ENCODE measurements at regions not wholly inside any gene's neighbourhood (a gene's known extent, or its start where the extent isn't known, plus 50 kb on each side); places are given as distances from the start of the nearest gene placed in this dataset.

DNA sequence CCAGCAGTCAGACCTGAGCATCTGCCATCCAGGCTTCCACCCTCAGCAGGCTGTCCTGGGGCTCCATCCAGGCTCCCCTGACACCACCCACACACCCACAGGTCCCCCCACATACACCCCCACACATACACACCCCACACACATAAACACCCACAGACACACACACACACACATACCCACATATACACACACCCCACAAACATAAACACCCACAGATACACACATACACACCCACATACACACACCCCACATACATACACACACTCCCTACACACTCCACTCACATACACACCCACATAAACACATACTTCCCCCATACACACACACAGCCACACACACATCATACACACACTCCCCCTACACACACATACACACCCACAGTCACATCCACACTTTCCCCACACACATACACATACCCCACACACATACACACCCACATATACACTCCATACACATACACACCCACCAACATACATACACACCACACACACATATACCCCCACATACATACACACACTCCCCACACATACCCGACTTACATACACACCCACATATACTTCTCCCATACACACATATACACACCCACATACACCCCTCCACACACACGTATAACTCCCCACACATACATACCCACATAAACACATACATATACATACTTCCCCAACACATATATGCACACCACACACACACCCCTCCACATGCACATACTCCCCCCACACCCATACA is 183.3 kb upstream of the ETAA1 start:
- DNase-seq = no peak

DNA sequence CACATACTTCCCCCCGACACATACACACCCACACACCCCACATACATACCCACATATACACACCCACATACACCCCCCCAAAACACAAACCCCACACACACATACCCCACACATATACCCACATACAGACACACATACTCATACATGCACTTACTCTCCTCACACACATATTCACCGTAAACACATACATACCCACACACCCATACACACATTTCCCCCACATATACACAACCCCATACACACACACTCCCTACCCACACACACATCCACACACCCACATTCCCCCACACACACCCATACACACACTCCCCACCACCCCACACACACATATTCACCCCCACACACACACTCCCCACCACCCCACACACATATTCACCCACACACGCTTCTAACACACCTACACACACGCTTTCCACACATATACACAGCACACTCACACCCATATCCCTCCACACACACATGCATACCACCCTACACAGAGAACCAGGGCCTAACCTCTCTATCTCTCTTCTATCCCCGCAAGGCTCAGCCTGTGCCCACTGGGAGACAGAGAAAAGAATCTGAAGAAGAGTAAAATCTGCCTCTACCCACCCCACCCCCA is 182.4 kb upstream of the ETAA1 start:
- no peak for DNase-seq

DNA sequence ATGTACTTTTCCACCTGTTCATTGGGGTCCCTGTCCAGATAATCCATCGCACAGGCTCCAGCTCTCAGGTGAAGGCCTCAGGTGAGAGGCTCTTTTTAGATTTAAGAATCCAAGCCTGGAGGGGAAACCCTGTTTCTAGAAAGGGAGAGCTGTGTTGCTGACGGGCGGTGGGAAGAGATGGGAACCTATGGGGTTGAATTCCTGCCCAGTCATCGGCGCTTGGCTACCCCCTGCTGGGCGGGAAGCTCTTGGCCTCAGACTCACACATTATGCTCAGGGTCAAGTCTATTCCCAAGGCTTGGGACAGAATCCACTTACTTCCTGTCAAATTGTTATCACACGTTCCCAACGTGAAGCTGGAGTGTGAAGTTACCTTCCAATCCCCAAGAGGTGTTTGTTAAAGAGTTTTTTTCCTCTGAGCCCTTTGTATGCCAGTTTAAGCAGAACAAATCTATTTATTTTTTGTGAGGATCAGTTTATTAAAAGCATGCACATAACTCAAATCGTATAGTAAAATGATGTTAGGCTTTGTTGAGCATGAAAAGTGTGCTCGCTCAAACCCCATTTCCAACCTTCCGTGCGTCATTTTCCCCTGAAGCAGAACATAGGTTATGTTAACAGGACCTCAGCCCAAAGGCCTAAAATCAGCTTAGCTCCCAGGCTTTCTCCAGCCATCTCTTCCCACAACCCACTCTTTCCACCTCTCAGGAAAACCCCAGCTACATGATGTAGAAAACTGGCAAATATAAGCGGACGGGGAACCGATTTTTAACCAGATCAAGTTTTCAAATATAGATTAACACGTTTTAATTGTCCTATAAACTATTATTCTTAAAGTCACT is 181.7 kb upstream of the ETAA1 start:
- no peak for DNase-seq

DNA sequence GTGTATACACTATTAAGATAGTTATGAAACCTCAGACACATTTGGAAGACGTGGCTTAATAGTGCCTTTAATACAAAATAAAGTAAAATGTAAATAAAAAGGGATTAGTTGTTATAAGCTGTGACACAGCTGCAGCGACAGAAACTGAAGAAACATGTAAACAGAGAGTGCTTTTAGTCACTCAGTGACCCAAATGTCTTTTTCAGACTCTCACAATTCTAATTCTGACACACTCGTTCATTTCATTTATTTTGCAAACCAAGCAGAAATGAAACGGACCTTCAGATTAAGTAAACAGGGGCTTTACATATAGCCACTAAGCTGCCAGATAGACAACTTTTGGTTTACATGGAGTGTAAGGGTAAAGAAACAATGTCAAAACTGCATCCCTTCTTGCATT is 181.0 kb upstream of the ETAA1 start:
- no peak for DNase-seq

DNA sequence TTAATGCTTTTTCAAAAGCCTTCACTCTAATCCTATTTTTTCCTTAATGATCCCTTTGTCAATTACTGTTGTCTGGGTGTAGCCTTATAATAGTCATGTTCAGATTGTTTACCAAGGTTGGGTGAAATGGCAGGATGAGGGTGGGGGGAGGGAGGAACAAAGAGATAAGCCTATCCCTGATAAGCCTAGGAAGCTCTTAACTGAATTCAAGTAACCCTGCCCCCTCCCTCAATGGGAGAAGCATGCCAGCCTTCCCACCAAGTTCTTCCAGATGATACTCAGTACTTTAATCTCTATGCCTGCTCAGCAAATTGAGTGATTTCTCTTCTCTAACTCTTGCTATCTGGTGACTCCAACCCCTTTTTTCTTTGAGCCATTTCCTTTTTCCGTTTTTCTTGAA is 180.3 kb upstream of the ETAA1 start:
- no peak for DNase-seq

DNA sequence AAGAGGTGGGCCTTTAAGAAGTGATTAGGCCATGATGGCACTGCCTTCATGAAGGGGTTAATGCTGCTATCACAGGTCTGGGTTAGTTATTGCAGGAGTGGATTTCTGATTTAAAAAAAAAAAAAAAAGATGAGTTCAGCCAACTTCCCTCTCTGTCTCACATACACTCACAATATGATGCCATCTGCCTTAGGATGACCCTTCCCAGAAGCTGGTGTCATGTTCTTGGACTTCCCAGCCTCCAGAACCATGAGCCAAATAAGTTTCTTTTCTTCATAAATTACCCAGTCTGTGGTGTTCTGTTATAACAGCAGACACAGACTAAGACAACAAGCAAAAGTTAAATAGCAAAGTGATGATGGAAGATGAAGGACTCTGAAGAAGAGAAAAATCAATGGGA is 179.7 kb upstream of the ETAA1 start:
- DNase-seq = no peak

DNA sequence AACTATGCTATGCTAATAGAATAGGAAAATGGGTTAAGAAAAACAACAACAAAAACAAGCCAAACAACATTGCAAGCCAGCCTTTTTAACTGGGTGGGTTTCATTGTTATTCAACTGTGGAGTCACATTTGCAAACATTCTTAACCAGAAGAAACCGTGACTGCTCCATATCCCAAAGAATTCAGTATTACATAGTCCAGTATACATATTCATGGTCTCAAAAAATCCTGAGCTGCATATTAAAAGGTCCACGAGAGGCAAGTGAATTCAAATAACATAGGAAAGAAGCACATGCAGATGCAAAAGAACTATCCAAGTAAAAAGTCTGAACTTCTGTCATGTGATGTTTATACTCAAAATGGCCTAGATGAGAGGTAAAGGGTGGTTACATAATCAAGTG is 179.1 kb upstream of the ETAA1 start:
- DNase-seq = no peak

DNA sequence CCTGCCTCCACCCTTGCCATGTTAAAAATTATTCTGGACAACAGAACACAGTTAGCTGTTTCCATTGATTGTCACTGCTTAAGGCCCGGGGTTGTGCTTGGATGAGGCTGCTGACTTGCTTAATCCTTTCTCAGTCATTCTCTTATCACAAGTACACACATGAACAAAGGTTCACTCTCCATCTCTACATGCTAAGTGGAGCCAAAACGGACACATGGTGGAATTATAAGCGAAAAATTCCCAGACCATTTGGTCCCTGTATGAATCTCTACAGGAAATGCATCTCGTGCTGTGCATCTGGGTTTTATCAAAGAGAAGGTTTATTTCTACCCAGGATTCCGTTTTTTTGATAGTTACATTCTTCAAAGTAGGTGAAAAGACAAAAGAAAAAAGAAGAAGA is 177.5 kb upstream of the ETAA1 start:
- no peak for DNase-seq

DNA sequence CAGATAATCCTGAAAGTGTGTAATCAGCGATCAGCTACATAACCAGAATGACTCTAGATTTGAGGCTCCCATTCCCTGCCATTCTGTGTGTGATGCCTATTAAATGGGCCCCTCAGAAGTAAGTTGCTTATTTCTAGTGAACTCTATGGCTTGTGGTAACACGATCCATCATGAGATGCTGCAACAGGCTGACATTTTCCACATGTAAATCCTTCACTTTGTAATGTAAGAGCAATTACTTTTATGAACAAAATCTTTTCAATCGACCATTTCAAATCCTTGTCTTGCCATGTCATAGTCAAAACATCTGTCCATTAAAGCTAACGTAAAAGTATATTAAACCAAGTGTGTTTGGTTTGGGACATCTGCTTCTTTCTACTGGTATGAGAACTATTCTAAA is 175.9 kb upstream of the ETAA1 start:
- DNase-seq = no peak

DNA sequence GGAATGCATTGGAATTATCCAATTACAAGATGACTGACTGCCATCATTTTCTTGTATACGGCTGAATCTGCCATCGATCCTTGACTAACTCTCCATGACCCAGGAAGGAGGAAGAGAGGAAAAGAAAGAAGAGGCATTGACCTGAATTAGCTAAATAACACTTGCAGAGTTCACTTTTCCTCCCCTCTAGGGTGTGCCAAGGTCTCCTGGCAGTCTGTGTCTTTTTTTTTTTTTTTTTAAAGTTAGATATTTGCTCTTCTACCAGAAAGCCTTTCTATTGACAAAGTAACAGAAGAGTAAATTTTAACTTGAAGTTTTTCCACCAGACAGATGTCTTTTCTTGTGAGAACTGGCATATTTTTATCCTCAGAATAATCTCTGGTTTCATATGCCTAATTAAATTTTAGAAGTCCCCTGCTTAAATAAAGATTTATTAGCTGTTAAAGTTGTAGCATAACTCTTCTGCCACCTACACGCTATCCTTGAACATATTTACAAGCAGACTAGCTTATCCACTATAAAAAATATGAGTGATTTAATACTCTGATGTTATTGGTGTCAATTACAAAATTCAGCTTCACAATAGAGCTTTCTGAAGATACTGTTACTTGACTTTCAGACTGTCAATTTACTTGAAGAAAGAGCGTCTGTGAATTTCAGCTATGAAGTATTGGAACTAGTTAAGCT is 171.7 kb upstream of the ETAA1 start:
- no peak for DNase-seq

DNA sequence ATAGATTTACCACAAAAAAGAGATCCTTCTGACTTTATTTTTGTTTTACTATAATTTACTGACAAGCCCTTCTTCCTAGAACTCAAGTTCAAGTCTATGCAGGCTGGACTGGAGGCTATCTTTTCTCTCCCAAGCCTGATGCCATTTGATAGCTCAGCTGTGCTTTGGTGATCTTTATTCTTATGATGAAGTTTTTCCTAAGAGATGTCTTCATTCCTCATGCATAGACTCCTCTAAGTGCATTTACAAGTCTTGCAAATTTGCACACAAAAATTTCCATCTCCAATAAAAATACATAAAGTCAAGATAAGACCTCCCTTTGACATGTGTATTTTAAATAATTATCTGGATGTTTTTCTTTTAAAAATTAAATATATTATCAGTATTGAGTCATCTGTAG is 167.4 kb upstream of the ETAA1 start:
- no peak for DNase-seq

DNA sequence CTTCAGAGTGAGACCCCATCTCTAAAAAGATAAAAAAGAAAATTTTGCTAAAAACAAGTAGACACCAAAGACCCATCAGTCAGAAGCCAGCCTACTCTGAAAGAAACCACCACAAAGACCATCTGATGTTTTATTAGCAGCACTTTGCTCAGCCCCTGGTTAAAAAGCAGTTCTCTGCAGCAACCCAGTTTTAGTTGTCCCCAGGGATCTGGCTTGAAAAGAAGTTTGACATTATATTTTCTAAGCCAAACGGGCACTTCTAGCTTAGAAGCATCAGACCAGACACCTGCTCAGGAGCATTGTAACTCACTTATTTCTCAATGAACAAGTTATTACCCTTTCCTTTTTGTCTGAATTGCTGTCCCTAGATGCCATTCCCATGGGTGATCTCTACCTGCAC is 164.2 kb upstream of the ETAA1 start:
- DNase-seq = no peak

DNA sequence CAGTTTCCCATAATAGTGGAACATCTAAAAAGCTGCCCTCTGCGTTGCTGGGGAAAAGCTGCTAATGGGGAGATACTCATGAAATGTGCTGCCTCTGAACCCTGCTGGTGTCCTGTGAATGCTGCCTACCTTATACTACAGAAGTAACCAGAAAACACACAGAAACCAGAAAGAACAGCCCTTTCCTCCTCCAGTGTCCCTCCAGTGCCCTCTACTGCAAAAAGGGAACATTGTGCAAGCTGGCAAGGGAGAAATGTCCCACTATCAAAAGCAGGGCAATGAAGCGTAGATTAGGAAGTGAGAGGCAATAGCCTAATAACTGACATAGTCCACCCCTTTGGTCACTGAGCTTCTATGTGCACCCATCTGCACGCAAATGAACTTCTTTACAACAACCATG is 162.7 kb upstream of the ETAA1 start:
- DNase-seq = no peak

DNA sequence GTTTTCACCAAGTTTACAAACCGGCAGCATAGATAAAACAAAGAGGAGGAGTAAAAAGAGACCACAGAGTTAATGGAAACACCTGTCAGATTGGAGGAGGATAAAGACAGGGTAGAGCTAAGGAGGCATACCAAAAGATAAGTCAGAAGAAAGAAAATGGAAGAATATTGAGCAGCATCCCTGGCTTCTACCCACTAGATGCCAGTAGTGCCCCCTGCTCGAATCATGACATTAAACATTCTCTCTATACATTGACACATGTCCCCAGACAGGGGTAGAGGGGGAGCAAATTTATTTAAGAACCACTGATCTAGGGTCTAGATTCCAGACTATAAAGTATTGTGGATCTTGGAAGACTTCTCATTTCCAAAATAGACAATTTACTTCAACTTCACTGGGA is 159.8 kb upstream of the ETAA1 start:
- DNase-seq = no peak

DNA sequence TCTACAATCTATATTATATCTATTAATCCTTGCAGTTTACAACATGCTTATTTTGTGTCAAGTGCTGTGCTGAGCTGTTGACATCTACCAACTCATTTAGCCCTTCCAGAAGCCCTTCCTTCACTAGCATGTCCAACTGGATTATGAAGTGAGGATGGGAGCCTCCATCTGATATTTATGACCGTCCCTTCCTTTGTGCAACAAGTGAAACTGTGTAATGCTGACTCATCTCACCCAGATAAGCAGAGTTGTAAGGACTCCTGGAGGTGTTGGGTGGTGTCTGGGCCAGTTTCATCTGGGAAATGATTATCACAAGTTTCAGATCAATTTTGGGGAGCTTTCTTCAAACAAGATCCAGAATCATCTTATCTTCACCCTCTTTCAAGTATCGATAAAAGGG is 156.6 kb upstream of the ETAA1 start:
- DNase-seq = no peak

DNA sequence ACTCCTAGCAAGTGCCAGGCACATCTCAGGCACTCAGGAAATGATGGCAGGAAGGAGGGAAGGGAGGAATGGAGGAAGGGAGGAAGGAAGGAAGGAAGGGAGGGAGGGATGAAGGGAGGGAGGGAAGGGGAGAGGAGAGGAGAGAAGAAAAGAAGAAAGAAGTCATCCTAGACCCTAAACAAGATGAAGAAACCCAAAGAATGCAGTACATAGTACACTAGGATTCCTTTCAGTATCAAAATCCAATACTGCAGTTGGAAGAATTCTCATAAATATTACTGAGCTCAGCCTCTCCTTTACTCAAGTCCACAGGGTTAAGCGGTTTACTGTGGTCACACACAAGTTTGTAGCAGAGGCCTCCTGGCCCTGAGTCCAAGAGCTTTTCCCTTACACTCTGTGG is 155.7 kb upstream of the ETAA1 start:
- no peak for DNase-seq

DNA sequence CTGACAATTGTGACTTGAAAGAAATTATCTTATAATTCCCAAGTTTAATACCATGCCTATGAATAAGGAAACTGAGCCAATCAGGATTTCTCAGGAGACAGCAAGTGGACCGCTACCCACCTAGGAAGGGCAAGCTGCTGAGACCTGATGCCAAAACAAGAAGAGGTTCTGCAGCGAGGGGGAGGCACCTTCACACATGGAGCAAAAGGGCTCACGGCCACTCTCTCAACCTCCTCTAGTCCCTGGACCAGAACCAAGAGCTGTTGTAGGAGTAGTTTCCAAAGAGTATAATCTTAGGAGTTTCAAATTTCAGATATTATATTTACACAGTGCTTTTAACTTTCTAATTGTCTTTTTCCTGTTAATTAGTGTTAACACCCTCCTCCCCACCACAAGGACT is 154.7 kb upstream of the ETAA1 start:
- no peak for DNase-seq

DNA sequence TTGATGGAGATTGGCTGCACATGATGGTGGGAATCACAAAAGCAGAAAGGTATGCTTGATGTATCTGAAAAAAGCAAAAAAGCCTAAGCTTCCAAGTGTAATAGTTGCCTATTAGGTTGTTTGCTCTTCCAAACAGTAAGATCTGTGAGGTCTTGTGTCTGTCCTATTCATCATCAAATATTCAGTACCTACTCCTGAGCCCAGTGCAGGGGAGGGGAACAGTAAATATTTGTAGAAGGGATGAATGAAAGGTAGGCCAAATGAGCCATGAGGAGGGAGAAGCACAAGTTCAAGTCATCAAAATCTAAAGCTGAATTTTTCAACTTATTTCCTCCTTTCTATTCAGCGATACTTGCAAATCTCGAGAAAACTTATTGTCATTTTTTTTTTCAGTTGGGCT is 153.2 kb upstream of the ETAA1 start:
- DNase-seq = no peak

DNA sequence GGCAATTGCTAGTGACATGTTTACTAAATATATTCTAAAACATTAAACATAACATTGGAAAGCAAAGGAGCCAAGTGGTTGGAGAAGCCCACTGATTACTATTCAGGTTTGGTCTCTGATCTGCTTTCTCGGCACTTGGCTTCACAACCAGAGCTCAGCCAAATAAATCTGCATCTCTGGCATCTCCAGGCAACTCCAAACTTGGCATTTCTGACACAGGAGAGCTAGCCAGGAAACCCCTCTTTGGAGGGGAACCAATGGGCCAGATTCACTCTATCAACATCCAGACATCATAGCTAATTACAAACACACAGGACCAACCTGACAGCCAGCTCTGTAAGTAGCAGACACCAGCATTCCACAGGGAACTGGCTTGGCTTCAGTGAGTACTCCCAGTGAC is 150.3 kb upstream of the ETAA1 start:
- no peak for DNase-seq

DNA sequence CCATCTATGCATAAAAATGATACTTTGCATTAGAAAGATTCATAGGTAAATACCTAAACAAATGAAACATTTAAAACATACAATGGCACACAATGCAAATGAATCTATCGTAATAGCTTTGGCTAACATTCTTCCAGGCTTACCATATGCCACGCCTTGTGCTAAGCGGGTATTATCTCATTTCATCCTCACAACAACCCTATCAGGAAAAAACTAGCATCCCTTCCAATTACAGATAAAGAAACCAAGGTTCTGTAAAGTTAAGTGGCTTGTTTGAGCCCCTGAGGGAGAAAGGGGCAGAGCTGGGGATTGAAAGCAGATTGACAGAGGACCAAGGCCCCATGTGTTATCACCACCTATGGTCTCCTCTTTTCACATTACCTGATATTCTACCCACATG is 145.4 kb upstream of the ETAA1 start:
- no peak for DNase-seq

DNA sequence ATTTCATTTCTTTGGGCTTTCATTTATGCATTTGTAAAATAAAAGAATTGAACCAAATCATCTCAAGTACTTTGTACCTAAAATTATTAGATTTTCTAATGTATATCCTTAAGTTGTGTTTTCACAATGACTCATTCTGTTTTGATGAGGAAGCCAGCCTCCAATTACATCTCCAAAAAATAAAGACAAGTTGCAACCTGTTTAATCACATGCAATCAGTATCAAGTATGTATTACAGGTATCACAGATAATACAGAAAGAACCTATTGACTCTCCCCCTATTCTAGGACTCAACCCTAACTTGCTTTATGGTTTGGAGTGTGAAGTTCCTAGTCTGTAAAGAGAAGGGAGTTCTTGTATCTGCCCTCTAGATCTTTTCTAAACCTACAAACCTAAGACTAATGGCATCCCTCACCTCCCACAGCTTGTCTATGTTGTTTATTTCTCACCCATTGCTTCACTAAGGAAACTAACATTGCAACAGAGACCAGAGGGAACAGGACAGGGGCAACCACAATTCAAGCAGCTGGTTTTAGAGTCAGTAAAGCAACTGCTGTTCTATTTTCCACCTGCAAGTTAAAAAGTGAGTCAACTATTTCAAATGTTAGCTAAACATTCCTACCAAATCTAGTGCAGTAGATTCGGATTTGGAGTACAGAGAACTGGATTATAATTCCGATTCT is 141.1 kb upstream of the ETAA1 start:
- no peak for DNase-seq

DNA sequence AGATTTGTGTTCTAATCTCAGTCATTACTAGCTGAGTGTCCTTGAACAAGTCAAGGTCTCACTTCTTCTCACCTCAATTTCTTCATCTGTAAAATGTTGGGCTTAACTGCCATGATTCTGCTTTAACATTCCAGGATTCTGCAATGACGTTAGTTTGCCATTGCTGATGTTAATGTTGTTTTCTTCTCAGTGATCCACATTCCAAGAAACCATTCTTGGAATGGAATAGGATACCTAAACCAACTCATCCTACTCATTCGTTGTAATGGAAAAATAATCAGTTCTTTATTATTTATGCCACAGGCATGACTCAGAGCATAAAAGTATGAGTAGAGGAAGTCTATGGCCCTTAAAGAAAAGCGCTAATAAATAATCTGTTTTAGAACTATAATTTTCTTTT is 140.2 kb upstream of the ETAA1 start:
- DNase-seq = no peak

DNA sequence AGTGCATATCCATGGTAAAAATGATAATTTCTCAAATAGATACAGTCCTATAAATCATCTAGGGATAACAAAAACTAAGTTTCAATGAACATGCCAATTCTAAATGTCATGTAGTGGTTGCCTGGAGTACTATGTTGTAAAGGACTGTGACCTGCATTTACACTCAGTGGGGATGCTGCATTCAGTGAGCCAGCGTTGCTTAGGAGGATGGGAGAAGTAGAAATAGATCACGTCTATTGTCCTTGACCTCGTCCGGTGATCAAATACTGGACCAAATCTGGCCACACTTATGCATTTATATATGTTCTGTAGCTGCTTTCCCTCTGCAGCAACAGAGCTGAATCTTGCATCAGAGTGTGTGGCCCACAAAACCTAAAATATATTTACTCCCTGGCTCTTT is 139.0 kb upstream of the ETAA1 start:
- DNase-seq = no peak

Data from NCI-H774 (cell line).